ENCODE measurements at regions not wholly inside any gene's neighbourhood (a gene's known extent, or its start where the extent isn't known, plus 50 kb on each side); places are given as distances from the start of the nearest gene placed in this dataset.

DNA sequence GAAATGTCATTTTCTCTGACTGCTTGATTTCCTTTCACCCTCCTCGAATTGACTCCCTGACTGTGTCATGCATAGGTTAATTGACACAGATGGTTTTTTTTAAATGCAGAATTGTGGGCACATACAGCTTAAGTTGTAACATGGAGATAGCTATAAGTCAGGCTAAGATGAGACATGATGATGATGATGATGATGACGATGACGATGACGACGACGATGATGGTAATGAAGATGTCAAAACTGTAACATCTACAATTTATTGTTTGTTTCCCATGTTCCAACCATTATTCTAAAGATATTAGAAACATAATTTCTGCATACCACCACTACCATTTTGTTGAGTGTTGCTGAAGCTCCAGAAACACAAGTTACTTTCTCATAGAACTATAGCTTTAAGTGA, 1232.8 kb downstream of the XPNPEP1 start:
- DNase-seq (ENCODE audit: low spot score): no peak

DNA sequence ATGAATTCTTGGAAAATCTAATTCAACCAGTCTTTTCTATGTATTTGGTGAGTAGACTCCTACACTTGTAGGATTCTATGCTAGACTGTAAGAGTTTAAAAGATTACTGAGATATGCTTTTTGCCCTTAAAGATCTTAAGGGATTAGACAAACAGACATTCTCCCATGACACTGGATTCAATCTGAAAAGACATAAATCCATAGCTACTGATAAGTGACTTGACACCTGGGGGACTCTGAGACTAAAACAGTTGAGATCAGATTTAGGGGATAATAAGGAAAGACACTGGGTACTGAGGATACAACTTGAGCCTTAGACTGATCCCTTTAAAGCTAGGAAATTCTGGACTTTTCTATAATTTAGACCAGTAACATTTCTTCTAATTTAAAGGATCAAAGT, 1233.4 kb downstream of the XPNPEP1 start:
- Histone ChIP-seq H3K9ac (ENCODE audit: low read depth in 1 of 2, low read length in 2 of 2) (no peak overlapping the region), H3K4me1 (ENCODE audit: control insufficient read depth in 4 of 4, insufficient read depth in 4 of 4, low read length in 3 of 4) (no peaks in the 10 kb centered on the region), H3K36me3 (ENCODE audit: control insufficient read depth in 4 of 4, insufficient read depth in 3 of 4, low read depth in 1 of 4, low read length in 3 of 4) (no peaks in the 10 kb centered on the region), H3K27ac (ENCODE audit: low read depth in 1 of 2, low read length in 2 of 2) (no peak overlapping the region), H3K9me3 (ENCODE audit: control insufficient read depth in 4 of 4, low read length in 3 of 4) (no peaks in the 10 kb centered on the region), H3K27me3 (ENCODE audit: control insufficient read depth in 4 of 4, insufficient read depth in 4 of 4, low read length in 3 of 4) (no peaks in the 10 kb centered on the region), H3K4me3 (ENCODE audit: low read depth in 1 of 3, low read length in 3 of 3) (no peak overlapping the region)
- TF ChIP-seq YY1 (IDR thresholded peaks at IDR 0.05) (no peak), FOXA2 (IDR thresholded peaks at IDR 0.05) (no peak), GABPA (IDR thresholded peaks at IDR 0.05 in 1 of 2, conservative IDR thresholded peaks at IDR 0.05 in 1 of 2) (no peak)
- TF ChIP-seq, protein P1, sequence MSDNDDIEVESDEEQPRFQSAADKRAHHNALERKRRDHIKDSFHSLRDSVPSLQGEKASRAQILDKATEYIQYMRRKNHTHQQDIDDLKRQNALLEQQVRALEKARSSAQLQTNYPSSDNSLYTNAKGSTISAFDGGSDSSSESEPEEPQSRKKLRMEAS (IDR thresholded peaks at IDR 0.05): no peak
- no peak for DNase-seq (ENCODE audit: low spot score)

More for the DNA sequence above, 1232.8 kb downstream of the XPNPEP1 start:
- Histone ChIP-seq H3K9ac (ENCODE audit: low read depth in 1 of 2, low read length in 2 of 2) (no peak overlapping the region), H3K9me3 (ENCODE audit: control insufficient read depth in 4 of 4, low read length in 3 of 4) (no peaks in the 10 kb centered on the region), H3K27ac (ENCODE audit: low read depth in 1 of 2, low read length in 2 of 2) (no peak overlapping the region), H3K4me3 (ENCODE audit: low read depth in 1 of 3, low read length in 3 of 3) (no peak overlapping the region), H3K36me3 (ENCODE audit: control insufficient read depth in 4 of 4, insufficient read depth in 3 of 4, low read depth in 1 of 4, low read length in 3 of 4) (no peaks in the 10 kb centered on the region), H3K4me1 (ENCODE audit: control insufficient read depth in 4 of 4, insufficient read depth in 4 of 4, low read length in 3 of 4) (no peaks in the 10 kb centered on the region), H3K27me3 (ENCODE audit: control insufficient read depth in 4 of 4, insufficient read depth in 4 of 4, low read length in 3 of 4) (no peaks in the 10 kb centered on the region)
- WGBS: 83% methylated on average over 6 of the region's 6 CpGs
- TF ChIP-seq, protein P2, sequence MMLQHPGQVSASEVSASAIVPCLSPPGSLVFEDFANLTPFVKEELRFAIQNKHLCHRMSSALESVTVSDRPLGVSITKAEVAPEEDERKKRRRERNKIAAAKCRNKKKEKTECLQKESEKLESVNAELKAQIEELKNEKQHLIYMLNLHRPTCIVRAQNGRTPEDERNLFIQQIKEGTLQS (IDR thresholded peaks at IDR 0.05): no peak
- TF ChIP-seq, protein P3, sequence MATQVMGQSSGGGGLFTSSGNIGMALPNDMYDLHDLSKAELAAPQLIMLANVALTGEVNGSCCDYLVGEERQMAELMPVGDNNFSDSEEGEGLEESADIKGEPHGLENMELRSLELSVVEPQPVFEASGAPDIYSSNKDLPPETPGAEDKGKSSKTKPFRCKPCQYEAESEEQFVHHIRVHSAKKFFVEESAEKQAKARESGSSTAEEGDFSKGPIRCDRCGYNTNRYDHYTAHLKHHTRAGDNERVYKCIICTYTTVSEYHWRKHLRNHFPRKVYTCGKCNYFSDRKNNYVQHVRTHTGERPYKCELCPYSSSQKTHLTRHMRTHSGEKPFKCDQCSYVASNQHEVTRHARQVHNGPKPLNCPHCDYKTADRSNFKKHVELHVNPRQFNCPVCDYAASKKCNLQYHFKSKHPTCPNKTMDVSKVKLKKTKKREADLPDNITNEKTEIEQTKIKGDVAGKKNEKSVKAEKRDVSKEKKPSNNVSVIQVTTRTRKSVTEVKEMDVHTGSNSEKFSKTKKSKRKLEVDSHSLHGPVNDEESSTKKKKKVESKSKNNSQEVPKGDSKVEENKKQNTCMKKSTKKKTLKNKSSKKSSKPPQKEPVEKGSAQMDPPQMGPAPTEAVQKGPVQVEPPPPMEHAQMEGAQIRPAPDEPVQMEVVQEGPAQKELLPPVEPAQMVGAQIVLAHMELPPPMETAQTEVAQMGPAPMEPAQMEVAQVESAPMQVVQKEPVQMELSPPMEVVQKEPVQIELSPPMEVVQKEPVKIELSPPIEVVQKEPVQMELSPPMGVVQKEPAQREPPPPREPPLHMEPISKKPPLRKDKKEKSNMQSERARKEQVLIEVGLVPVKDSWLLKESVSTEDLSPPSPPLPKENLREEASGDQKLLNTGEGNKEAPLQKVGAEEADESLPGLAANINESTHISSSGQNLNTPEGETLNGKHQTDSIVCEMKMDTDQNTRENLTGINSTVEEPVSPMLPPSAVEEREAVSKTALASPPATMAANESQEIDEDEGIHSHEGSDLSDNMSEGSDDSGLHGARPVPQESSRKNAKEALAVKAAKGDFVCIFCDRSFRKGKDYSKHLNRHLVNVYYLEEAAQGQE (IDR thresholded peaks at IDR 0.05): no peak
- TF ChIP-seq, protein P4, sequence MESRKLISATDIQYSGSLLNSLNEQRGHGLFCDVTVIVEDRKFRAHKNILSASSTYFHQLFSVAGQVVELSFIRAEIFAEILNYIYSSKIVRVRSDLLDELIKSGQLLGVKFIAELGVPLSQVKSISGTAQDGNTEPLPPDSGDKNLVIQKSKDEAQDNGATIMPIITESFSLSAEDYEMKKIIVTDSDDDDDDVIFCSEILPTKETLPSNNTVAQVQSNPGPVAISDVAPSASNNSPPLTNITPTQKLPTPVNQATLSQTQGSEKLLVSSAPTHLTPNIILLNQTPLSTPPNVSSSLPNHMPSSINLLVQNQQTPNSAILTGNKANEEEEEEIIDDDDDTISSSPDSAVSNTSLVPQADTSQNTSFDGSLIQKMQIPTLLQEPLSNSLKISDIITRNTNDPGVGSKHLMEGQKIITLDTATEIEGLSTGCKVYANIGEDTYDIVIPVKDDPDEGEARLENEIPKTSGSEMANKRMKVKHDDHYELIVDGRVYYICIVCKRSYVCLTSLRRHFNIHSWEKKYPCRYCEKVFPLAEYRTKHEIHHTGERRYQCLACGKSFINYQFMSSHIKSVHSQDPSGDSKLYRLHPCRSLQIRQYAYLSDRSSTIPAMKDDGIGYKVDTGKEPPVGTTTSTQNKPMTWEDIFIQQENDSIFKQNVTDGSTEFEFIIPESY (IDR thresholded peaks at IDR 0.05): no peak
- TF ChIP-seq HNF4A (conservative IDR thresholded peaks at IDR 0.05) (no peak), NR2F2 (IDR thresholded peaks at IDR 0.05) (no peak), RXRA (IDR thresholded peaks at IDR 0.05) (no peak), YY1 (IDR thresholded peaks at IDR 0.05) (no peak), EGR1 (IDR thresholded peaks at IDR 0.05; ENCODE audit: low read depth in 2 of 2) (no peak), GABPA (IDR thresholded peaks at IDR 0.05 in 1 of 2, conservative IDR thresholded peaks at IDR 0.05 in 1 of 2) (no peak), TAF1 (conservative IDR thresholded peaks at IDR 0.05) (no peak), SP1 (IDR thresholded peaks at IDR 0.05) (no peak), FOXA1 (IDR thresholded peaks at IDR 0.05) (no peak)
- TF ChIP-seq, protein P1 (IDR thresholded peaks at IDR 0.05): no peak

All from liver (tissue), 7 donors.